ENCODE measurements at regions not wholly inside any gene's neighbourhood (a gene's known extent, or its start where the extent isn't known, plus 50 kb on each side); places are given as distances from the start of the nearest gene placed in this dataset.
"Not testable (repeated sequence)": the region's sequence is repeated elsewhere in the genome, so short reads cannot be mapped to it uniquely, and the experiment has no call there.

- Mint-ChIP-seq H3K9me3 (no peaks in the 10 kb centered on the region), H3K27ac (no peak overlapping the region), H3K27me3 (peaks cover 16% of the 10 kb centered on the region), H3K4me1 (no peaks in the 10 kb centered on the region), H3K4me3 (no peak overlapping the region), H3K36me3 (no peaks in the 10 kb centered on the region)
- DNase-seq (no peak), ATAC-seq (ENCODE audit: low read depth) (no peak)
- POLR2A ChIA-PET: no interaction called here
Measured at GRCh38 chr3:10646531-10647335, 141.3 kb upstream of the ATP2B2 start.

- peaks cover 16% of the 10 kb centered on the region for H3K27me3 Mint-ChIP-seq
- no peak overlapping the region for H3K4me3 Mint-ChIP-seq
- no peak overlapping the region for H3K27ac Mint-ChIP-seq
- ATAC-seq (ENCODE audit: low read depth) (no peak), DNase-seq (no peak)
- POLR2A ChIA-PET: no interaction called here
- no peaks in the 10 kb centered on the region for H3K9me3 Mint-ChIP-seq
- H3K36me3 Mint-ChIP-seq: no peaks in the 10 kb centered on the region
- no peaks in the 10 kb centered on the region for H3K4me1 Mint-ChIP-seq
Measured at GRCh38 chr3:10647376-10647775, 142.0 kb upstream of the ATP2B2 start.

GRCh38 chr3:10648181-10648580 lies 142.8 kb upstream of the ATP2B2 start:
- no peak for ATAC-seq (ENCODE audit: low read depth)
- H3K36me3 Mint-ChIP-seq: no peaks in the 10 kb centered on the region
- POLR2A ChIA-PET: no interaction called here
- H3K4me1 Mint-ChIP-seq: no peaks in the 10 kb centered on the region
- H3K9me3 Mint-ChIP-seq: no peaks in the 10 kb centered on the region
- no peak overlapping the region for H3K27ac Mint-ChIP-seq
- DNase-seq: no peak
- no peak overlapping the region for H3K4me3 Mint-ChIP-seq
- peaks cover 13% of the 10 kb centered on the region for H3K27me3 Mint-ChIP-seq

DNA sequence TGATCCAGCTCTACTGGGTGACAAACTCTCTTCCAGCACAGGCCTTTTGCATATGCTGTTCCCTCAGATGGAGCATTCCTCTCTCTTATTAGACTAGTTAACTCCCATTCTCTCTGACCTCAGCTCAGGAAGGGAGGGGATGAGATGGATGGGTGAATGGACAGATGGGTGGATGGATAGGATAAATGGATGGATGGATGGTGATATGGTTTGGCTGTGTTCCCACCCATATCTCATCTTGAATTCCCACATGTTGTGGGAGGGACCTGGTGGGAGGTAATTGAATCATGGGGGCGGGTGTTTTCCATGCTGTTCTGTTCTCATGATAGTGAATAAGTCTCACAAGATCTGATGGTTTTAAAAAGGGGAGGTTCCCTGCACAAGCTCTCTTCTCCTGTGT lies 144.1 kb upstream of the ATP2B2 start:
- POLR2A ChIA-PET; DNase-seq; H3K27me3 Mint-ChIP-seq; H3K27ac Mint-ChIP-seq; ATAC-seq (ENCODE audit: low read depth); H3K36me3 Mint-ChIP-seq; H3K9me3 Mint-ChIP-seq; H3K4me3 Mint-ChIP-seq; H3K4me1 Mint-ChIP-seq: not testable (repeated sequence)

DNA sequence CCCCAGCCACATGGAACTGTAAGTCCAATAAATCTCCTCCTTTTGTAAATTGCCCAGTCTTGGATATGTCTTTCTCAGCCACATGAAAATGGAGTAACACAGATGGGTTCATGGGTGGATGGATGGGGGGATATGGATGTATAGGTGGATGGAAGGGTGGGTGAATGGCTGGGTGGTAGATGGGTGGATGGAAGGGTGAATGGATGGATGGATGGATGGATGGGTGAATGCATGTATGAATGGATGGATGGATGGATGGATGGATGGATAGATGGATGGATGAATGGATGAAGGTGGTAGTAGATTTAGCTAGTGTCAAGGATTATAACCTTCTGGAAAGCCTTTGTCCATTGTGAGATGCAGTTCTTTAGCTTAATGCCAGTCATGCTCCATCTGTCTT lies 146.1 kb upstream of the ATP2B2 start:
- Mint-ChIP-seq H3K4me3 (no peak overlapping the region), H3K4me1 (no peaks in the 10 kb centered on the region), H3K36me3 (no peaks in the 10 kb centered on the region), H3K27ac (no peak overlapping the region), H3K9me3 (no peaks in the 10 kb centered on the region), H3K27me3 (peaks cover 2% of the 10 kb centered on the region)
- POLR2A ChIA-PET: no interaction called here
- DNase-seq: no peak
- ATAC-seq (ENCODE audit: low read depth): no peak

DNA sequence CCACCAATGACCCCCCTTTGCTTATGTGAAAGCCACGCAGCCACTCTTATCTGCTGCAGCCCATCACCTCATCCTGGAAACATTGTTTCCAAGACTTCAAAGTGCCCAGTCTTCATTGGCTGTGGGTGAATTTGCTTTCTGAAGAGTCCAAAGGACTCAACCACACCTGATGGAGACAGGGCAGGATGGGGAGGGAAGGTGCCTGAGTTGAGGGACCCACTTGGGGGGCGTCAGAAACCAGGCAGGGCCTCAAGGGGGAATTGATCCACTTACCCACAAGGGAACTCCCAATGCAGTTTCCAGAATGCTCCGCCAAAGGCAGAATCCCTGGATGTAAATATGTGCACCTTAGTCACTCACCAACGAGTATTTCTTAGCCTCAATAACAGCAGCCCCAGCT lies 147.9 kb upstream of the ATP2B2 start:
- POLR2A ChIA-PET: no interaction called here
- ATAC-seq (ENCODE audit: low read depth) (no peak), DNase-seq (no peak)
- Mint-ChIP-seq H3K4me1 (no peaks in the 10 kb centered on the region), H3K9me3 (no peaks in the 10 kb centered on the region), H3K36me3 (no peaks in the 10 kb centered on the region), H3K27ac (no peak overlapping the region), H3K27me3 (peaks cover 5% of the 10 kb centered on the region), H3K4me3 (no peak overlapping the region)

- Mint-ChIP-seq H3K4me1 (no peaks in the 10 kb centered on the region), H3K36me3 (no peaks in the 10 kb centered on the region), H3K27ac (no peak overlapping the region), H3K27me3 (peaks cover 7% of the 10 kb centered on the region), H3K9me3 (no peaks in the 10 kb centered on the region), H3K4me3 (no peak overlapping the region)
- POLR2A ChIA-PET: no interaction called here
- ATAC-seq (ENCODE audit: low read depth) (no peak), DNase-seq (no peak)
Measured at GRCh38 chr3:10653866-10654611, 148.7 kb upstream of the ATP2B2 start.

GRCh38 chr3:10655105-10655504 lies 149.7 kb upstream of the ATP2B2 start:
- ATAC-seq (ENCODE audit: low read depth) (no peak), DNase-seq (no peak)
- Mint-ChIP-seq H3K27me3 (peaks cover 10% of the 10 kb centered on the region), H3K27ac (no peak overlapping the region), H3K4me3 (no peak overlapping the region), H3K36me3 (no peaks in the 10 kb centered on the region), H3K4me1 (no peaks in the 10 kb centered on the region), H3K9me3 (no peaks in the 10 kb centered on the region)
- POLR2A ChIA-PET: no interaction called here

- H3K27ac Mint-ChIP-seq; ATAC-seq (ENCODE audit: low read depth); DNase-seq; H3K9me3 Mint-ChIP-seq; POLR2A ChIA-PET; H3K36me3 Mint-ChIP-seq; H3K4me1 Mint-ChIP-seq; H3K4me3 Mint-ChIP-seq: not testable (repeated sequence)
- H3K27me3 Mint-ChIP-seq: peaks cover 15% of the 10 kb centered on the region
Measured at GRCh38 chr3:10657339-10657738, 152.0 kb upstream of the ATP2B2 start.

- POLR2A ChIA-PET: no interaction called here
- ATAC-seq (ENCODE audit: low read depth) (no peak), DNase-seq (no peak)
- H3K27ac Mint-ChIP-seq: no peak overlapping the region
- H3K27me3 Mint-ChIP-seq: peaks cover 23% of the 10 kb centered on the region
- H3K4me3 Mint-ChIP-seq: no peak overlapping the region
- H3K36me3 Mint-ChIP-seq: no peaks in the 10 kb centered on the region
- H3K4me1 Mint-ChIP-seq: peaks cover 6% of the 10 kb centered on the region
- H3K9me3 Mint-ChIP-seq: no peaks in the 10 kb centered on the region
Measured at GRCh38 chr3:10665592-10665991, 150.4 kb upstream of the SLC6A11 start.

GRCh38 chr3:10666621-10667020 lies 149.4 kb upstream of the SLC6A11 start:
- H3K27ac Mint-ChIP-seq: no peak overlapping the region
- ATAC-seq (ENCODE audit: low read depth): peak; percentile 75
- H3K36me3 Mint-ChIP-seq: no peaks in the 10 kb centered on the region
- no peaks in the 10 kb centered on the region for H3K9me3 Mint-ChIP-seq
- H3K27me3 Mint-ChIP-seq: peaks cover 22% of the 10 kb centered on the region
- no peak overlapping the region for H3K4me3 Mint-ChIP-seq
- POLR2A ChIA-PET: no interaction called here
- no peak for DNase-seq
- peaks cover 6% of the 10 kb centered on the region for H3K4me1 Mint-ChIP-seq

- ATAC-seq (ENCODE audit: low read depth): no peak
- no peak overlapping the region for H3K4me3 Mint-ChIP-seq
- no peak overlapping the region for H3K27ac Mint-ChIP-seq
- POLR2A ChIA-PET: no interaction called here
- DNase-seq: no peak
- H3K4me1 Mint-ChIP-seq: peaks cover 6% of the 10 kb centered on the region
- H3K36me3 Mint-ChIP-seq: no peaks in the 10 kb centered on the region
- H3K27me3 Mint-ChIP-seq: peaks cover 18% of the 10 kb centered on the region
- H3K9me3 Mint-ChIP-seq: no peaks in the 10 kb centered on the region
Measured at GRCh38 chr3:10667269-10667668, 148.8 kb upstream of the SLC6A11 start.

- no peak for ATAC-seq (ENCODE audit: low read depth)
- peaks cover 6% of the 10 kb centered on the region for H3K4me1 Mint-ChIP-seq
- DNase-seq: no peak
- peaks cover 16% of the 10 kb centered on the region for H3K27me3 Mint-ChIP-seq
- H3K9me3 Mint-ChIP-seq: no peaks in the 10 kb centered on the region
- POLR2A ChIA-PET: no interaction called here
- no peak overlapping the region for H3K4me3 Mint-ChIP-seq
- H3K36me3 Mint-ChIP-seq: no peaks in the 10 kb centered on the region
- no peak overlapping the region for H3K27ac Mint-ChIP-seq
Measured at GRCh38 chr3:10667901-10668476, 148.0 kb upstream of the SLC6A11 start.

DNA sequence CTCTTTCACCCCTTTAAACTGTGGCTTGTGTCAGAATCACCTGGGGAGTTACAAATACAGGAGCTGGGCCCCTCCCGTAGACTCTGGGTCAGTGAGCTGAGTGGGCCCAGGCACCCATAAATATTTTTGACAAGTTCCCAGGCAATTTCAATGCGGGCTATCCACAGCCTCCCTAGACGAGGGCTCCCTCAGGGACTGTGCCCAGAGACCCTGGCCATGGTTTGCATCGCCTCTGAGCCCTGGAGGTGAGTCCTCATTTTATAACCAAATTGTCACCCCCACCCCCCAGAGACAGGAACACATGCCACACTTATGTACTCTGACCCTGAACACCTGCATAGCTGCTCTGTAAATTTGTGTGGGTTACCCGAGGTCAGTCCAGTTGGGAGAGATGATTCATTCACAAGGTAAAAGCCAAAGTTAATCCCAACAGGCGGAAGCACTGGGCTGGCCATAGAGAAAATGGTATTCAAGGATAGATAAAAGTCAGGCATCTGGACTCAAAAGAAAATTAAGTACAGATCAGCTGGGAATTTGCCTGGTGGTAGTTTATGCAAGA lies 146.5 kb upstream of the SLC6A11 start:
- peaks cover 17% of the 10 kb centered on the region for H3K27me3 Mint-ChIP-seq
- ATAC-seq (ENCODE audit: low read depth): no peak
- H3K4me3 Mint-ChIP-seq: no peak overlapping the region
- POLR2A ChIA-PET: no interaction called here
- H3K9me3 Mint-ChIP-seq: no peaks in the 10 kb centered on the region
- H3K36me3 Mint-ChIP-seq: no peaks in the 10 kb centered on the region
- no peak overlapping the region for H3K27ac Mint-ChIP-seq
- no peak for DNase-seq
- H3K4me1 Mint-ChIP-seq: peaks cover 6% of the 10 kb centered on the region

Measured in activated naive CD8-positive, alpha-beta T cell treated with anti-CD3 and anti-CD28 coated beads, Interleukin-2, amount 10 ng/mL, durations not matched to agents 7 days and 5 days (primary cell).